Body of pancreas (tissue), 4 donors: ENCODE measurements at regions not wholly inside any gene's neighbourhood (a gene's known extent, or its start where the extent isn't known, plus 50 kb on each side); places are given as distances from the start of the nearest gene placed in this dataset.

Experiments used
- POLR2A ChIP-seq, 3 donors: fragments of 450-650 bp; IDR thresholded peaks; one replicate each; pipeline ENCODE4 v1.6.1; 2016; ENCODE audit warnings: antibody characterized with exemption in 3 of 3, mild to moderate bottlenecking in 2 of 3
- TF ChIP-seq, protein P1 (sequence below), 7 experiments: fragments of 450-650 bp in 4 of 7; fragments of 200-600 bp in 3 of 7; sonication (generic) in 3 of 7; IDR thresholded peaks; one replicate each; pipeline ENCODE4 v1.5.1; 2016 to 2019; ENCODE audit warnings: antibody characterized with exemption in 7 of 7

DNA sequence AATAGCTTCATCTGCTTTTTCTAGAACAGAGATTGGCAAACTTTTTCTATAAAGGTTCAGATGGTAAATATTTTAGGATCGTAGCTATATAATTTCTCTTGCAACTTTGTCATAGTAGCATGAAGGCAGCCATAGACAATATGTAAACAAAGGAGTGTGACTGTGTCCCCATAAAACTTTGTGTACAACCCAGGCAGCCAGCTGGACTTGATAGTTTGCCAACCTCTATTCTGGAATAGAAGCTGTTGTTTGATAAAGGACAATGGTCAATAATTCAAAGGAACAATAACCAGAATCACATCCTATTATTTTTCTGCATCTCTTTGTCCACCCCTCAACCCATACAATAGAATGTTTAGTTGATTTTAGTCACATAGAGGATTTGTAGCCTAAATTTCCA, 286.7 kb downstream of the LMX1A start:
- TF ChIP-seq, protein P1, sequence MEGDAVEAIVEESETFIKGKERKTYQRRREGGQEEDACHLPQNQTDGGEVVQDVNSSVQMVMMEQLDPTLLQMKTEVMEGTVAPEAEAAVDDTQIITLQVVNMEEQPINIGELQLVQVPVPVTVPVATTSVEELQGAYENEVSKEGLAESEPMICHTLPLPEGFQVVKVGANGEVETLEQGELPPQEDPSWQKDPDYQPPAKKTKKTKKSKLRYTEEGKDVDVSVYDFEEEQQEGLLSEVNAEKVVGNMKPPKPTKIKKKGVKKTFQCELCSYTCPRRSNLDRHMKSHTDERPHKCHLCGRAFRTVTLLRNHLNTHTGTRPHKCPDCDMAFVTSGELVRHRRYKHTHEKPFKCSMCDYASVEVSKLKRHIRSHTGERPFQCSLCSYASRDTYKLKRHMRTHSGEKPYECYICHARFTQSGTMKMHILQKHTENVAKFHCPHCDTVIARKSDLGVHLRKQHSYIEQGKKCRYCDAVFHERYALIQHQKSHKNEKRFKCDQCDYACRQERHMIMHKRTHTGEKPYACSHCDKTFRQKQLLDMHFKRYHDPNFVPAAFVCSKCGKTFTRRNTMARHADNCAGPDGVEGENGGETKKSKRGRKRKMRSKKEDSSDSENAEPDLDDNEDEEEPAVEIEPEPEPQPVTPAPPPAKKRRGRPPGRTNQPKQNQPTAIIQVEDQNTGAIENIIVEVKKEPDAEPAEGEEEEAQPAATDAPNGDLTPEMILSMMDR (IDR thresholded peaks at IDR 0.05): no peak
- no peak for TF ChIP-seq POLR2A (IDR thresholded peaks at IDR 0.05)
